ENCODE measurements at regions not wholly inside any gene's neighbourhood (a gene's known extent, or its start where the extent isn't known, plus 50 kb on each side); places are given as distances from the start of the nearest gene placed in this dataset.

GRCh38 chr15:35194296-35194695, 109.2 kb upstream of the NANOGP8 start:
- TF ChIP-seq POLR2A (IDR thresholded peaks at IDR 0.05) (no peak), CTCF (IDR thresholded peaks at IDR 0.05) (no peak)

GRCh38 chr15:35191783-35192182, 106.7 kb upstream of the NANOGP8 start:
- no peak for TF ChIP-seq CTCF (IDR thresholded peaks at IDR 0.05)
- TF ChIP-seq POLR2A (IDR thresholded peaks at IDR 0.05): no peak
- H3K36me3 ChIP-seq: no peaks in the 10 kb centered on the region
- H3K4me3 ChIP-seq: no peak overlapping the region
- H3K27ac ChIP-seq: no peak overlapping the region
- no peaks in the 10 kb centered on the region for H3K27me3 ChIP-seq
- H3K9me3 ChIP-seq: peaks cover 0 to 14% (median 0%) of the 10 kb centered on the region in 4 donors
- DNase-seq: no peak
- H3K4me1 ChIP-seq: no peaks in the 10 kb centered on the region

More at GRCh38 chr15:35194296-35194695, 109.2 kb upstream of the NANOGP8 start:
- no peaks in the 10 kb centered on the region for H3K27me3 ChIP-seq
- peaks cover 0 to 14% (median 0%) of the 10 kb centered on the region in 4 donors for H3K9me3 ChIP-seq
- no peak overlapping the region for H3K4me3 ChIP-seq
- no peak for DNase-seq
- no peaks in the 10 kb centered on the region for H3K36me3 ChIP-seq
- no peak overlapping the region for H3K27ac ChIP-seq
- H3K4me1 ChIP-seq: no peaks in the 10 kb centered on the region

- Histone ChIP-seq H3K4me1 (no peaks in the 10 kb centered on the region), H3K4me3 (no peak overlapping the region)
Measured at GRCh38 chr15:35186346-35186745, 101.3 kb upstream of the NANOGP8 start.

GRCh38 chr15:35184646-35185045, 99.6 kb upstream of the NANOGP8 start:
- Histone ChIP-seq H3K36me3 (no peaks in the 10 kb centered on the region), H3K27ac (no peak overlapping the region), H3K4me1 (no peaks in the 10 kb centered on the region), H3K27me3 (no peaks in the 10 kb centered on the region), H3K9me3 (no peaks in the 10 kb centered on the region), H3K4me3 (no peak overlapping the region)
- DNase-seq: no peak
- TF ChIP-seq CTCF (IDR thresholded peaks at IDR 0.05) (no peak), POLR2A (IDR thresholded peaks at IDR 0.05) (no peak)

More at GRCh38 chr15:35186346-35186745, 101.3 kb upstream of the NANOGP8 start:
- Histone ChIP-seq H3K27ac (no peak overlapping the region), H3K36me3 (no peaks in the 10 kb centered on the region), H3K9me3 (peaks cover 0 to 5% (median 0%) of the 10 kb centered on the region in 4 donors), H3K27me3 (no peaks in the 10 kb centered on the region)
- DNase-seq: no peak
- TF ChIP-seq POLR2A (IDR thresholded peaks at IDR 0.05): no peak
- TF ChIP-seq CTCF (IDR thresholded peaks at IDR 0.05): no peak

GRCh38 chr15:35182841-35183479, 97.9 kb upstream of the NANOGP8 start:
- TF ChIP-seq POLR2A (IDR thresholded peaks at IDR 0.05) (no peak), CTCF (IDR thresholded peaks at IDR 0.05) (no peak)
- no peak overlapping the region for H3K4me3 ChIP-seq
- no peaks in the 10 kb centered on the region for H3K4me1 ChIP-seq
- H3K9me3 ChIP-seq: no peaks in the 10 kb centered on the region
- no peak overlapping the region for H3K27ac ChIP-seq
- DNase-seq: no peak
- no peaks in the 10 kb centered on the region for H3K27me3 ChIP-seq
- H3K36me3 ChIP-seq: no peaks in the 10 kb centered on the region

All from Peyer's patch (tissue), 4 donors.